ENCODE measurements at regions not wholly inside any gene's neighbourhood (a gene's known extent, or its start where the extent isn't known, plus 50 kb on each side); places are given as distances from the start of the nearest gene placed in this dataset.

GRCh38 chr6:40954446-40955177, 84.4 kb downstream of the UNC5CL start:
- ATAC-seq (no peak), DNase-seq (ENCODE audit: low spot score) (no peak)
- Mint-ChIP-seq H3K4me1 (peaks cover 30% of the 10 kb centered on the region), H3K36me3 (0 out of 2 replicates have a peak, but pooled peaks cover 2% of the 10 kb centered on the region), H3K9me3 (no peaks in the 10 kb centered on the region), H3K4me3 (no peak overlapping the region), H3K27ac (no peak overlapping the region), H3K27me3 (ENCODE audit: low read depth) (peaks cover 10% of the 10 kb centered on the region)
- POLR2A ChIA-PET, result no interaction called here
- TF ChIP-seq ZNF396 (CRISPR knock-in tag; IDR thresholded peaks at IDR 0.05; ENCODE audit: borderline replicate concordance) (no peak), PREB (CRISPR knock-in tag; IDR thresholded peaks at IDR 0.05; ENCODE audit: borderline replicate concordance) (no peak), MLX (CRISPR knock-in tag; IDR thresholded peaks at IDR 0.05) (no peak), RORB (CRISPR knock-in tag; IDR thresholded peaks at IDR 0.05) (no peak), SOX15 (CRISPR knock-in tag; IDR thresholded peaks at IDR 0.05) (no peak), CDX4 (CRISPR knock-in tag; IDR thresholded peaks at IDR 0.05; ENCODE audit: borderline replicate concordance) (no peak), ZNF263 (CRISPR knock-in tag; IDR thresholded peaks at IDR 0.05; ENCODE audit: low read depth) (no peak), ERG (CRISPR knock-in tag; IDR thresholded peaks at IDR 0.05) (no peak), IRF1 (CRISPR knock-in tag; IDR thresholded peaks at IDR 0.05) (no peak), FOXP1 (CRISPR knock-in tag; IDR thresholded peaks at IDR 0.05; ENCODE audit: borderline replicate concordance) (no peak), FOXK1 (CRISPR knock-in tag; IDR thresholded peaks at IDR 0.05) (no peak), GRHL2 (CRISPR knock-in tag; IDR thresholded peaks at IDR 0.05; ENCODE audit: insufficient replicate concordance, severe bottlenecking) (no peak)
- CTCF ChIA-PET, result interaction anchor here (0.5 kb wide), 1 partner anchor 44 kb away, joined by 4 read pairs; no protein-coding TSS in a partner anchor

- no peak overlapping the region for H3K27ac Mint-ChIP-seq
- CTCF ChIA-PET, result no interaction called here
- 0 out of 2 replicates have a peak, but pooled peaks cover 2% of the 10 kb centered on the region for H3K36me3 Mint-ChIP-seq
- peaks cover 41% of the 10 kb centered on the region for H3K4me1 Mint-ChIP-seq
- TF ChIP-seq CREM (CRISPR knock-in tag; IDR thresholded peaks at IDR 0.05) (no peak), GABPB1 (CRISPR knock-in tag; IDR thresholded peaks at IDR 0.05) (no peak), SP1 (CRISPR knock-in tag; conservative IDR thresholded peaks at IDR 0.05) (no peak), IRF2 (CRISPR knock-in tag; IDR thresholded peaks at IDR 0.05; ENCODE audit: borderline replicate concordance, low read depth) (no peak), PREB (CRISPR knock-in tag; IDR thresholded peaks at IDR 0.05; ENCODE audit: borderline replicate concordance) (no peak), ELF4 (CRISPR knock-in tag; IDR thresholded peaks at IDR 0.05; ENCODE audit: low read depth) (no peak)
- H3K4me3 Mint-ChIP-seq, result no peak overlapping the region
- DNase-seq (ENCODE audit: low spot score) (no peak), ATAC-seq (no peak)
- POLR2A ChIA-PET, result no interaction called here
- peaks cover 10% of the 10 kb centered on the region for H3K27me3 Mint-ChIP-seq (ENCODE audit: low read depth)
- H3K9me3 Mint-ChIP-seq, result no peaks in the 10 kb centered on the region
Measured at GRCh38 chr6:40953486-40953885, 85.5 kb downstream of the UNC5CL start.
